ENCODE measurements at regions not wholly inside any gene's neighbourhood (a gene's known extent, or its start where the extent isn't known, plus 50 kb on each side); places are given as distances from the start of the nearest gene placed in this dataset.

DNA sequence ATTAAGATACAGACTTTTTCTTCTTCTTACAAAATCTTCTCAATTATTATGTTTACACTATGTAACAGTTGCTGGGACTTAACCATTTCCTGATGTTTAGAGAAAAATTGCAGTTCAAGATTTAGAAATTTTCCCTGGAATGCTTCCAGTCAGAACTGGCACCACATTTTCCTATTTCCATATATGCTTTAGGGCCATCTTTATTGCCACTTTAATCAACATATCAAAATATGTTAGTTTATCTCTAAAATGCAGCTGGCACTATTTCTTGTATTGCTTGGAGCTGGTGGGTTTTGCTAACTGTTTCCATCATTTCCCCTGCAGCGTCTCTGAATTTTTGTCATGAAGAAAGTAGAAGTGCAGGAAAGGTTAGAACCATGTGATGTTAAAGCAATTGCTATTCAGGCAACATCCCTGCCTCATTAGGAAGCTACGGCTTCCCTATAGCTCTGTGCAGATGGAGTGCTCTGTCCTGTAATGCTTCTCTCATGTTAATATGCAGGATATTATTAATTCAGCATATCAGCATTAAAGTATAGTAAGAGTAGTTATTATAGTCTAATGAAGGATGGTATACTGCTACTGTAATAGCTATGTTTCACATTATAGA, 269.1 kb downstream of the MTRR start:
- Histone ChIP-seq H3K36me3 (replicated peaks; ENCODE audit: insufficient read depth, low read depth) (no peaks in the 10 kb centered on the region), H3K4me2 (no peak overlapping the region), H3K27ac (no peak overlapping the region), H3K9me2 (replicated peaks; ENCODE audit: insufficient read depth) (no peaks in the 10 kb centered on the region), H3K4me1 (ENCODE audit: insufficient read depth) (no peaks in the 10 kb centered on the region), H3K4me3 (no peak overlapping the region), H3K27me3 (no peaks in the 10 kb centered on the region), H3K79me2 (no peaks in the 10 kb centered on the region), H4K20me1 (ENCODE audit: insufficient read depth, poor library complexity, severe bottlenecking) (no peaks in the 10 kb centered on the region), H3K9me3 (ENCODE audit: low read depth) (no peaks in the 10 kb centered on the region), H2AFZ (no peak overlapping the region)
- TF ChIP-seq, protein P1, sequence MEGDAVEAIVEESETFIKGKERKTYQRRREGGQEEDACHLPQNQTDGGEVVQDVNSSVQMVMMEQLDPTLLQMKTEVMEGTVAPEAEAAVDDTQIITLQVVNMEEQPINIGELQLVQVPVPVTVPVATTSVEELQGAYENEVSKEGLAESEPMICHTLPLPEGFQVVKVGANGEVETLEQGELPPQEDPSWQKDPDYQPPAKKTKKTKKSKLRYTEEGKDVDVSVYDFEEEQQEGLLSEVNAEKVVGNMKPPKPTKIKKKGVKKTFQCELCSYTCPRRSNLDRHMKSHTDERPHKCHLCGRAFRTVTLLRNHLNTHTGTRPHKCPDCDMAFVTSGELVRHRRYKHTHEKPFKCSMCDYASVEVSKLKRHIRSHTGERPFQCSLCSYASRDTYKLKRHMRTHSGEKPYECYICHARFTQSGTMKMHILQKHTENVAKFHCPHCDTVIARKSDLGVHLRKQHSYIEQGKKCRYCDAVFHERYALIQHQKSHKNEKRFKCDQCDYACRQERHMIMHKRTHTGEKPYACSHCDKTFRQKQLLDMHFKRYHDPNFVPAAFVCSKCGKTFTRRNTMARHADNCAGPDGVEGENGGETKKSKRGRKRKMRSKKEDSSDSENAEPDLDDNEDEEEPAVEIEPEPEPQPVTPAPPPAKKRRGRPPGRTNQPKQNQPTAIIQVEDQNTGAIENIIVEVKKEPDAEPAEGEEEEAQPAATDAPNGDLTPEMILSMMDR (IDR thresholded peaks at IDR 0.05; ENCODE audit: poor library complexity): no peak
- no peak for TF ChIP-seq EZH2phosphoT487 (IDR thresholded peaks at IDR 0.05; ENCODE audit: low read depth, severe bottlenecking, unreplicated experiment)
- TF ChIP-seq EZH2 (IDR thresholded peaks at IDR 0.05; ENCODE audit: borderline replicate concordance): no peak
- 62% methylated on average over 2 of the region's 2 CpGs for whole genome bisulfite sequencing (ENCODE audit: low lambda C conversion rate, missing lambda C conversion rate)
- no peak for DNase-seq (ENCODE audit: low spot score)

- H3K27me3 ChIP-seq: no peaks in the 10 kb centered on the region
- H3K9me3 ChIP-seq (ENCODE audit: low read depth): no peaks in the 10 kb centered on the region
- no peak for TF ChIP-seq EZH2 (IDR thresholded peaks at IDR 0.05; ENCODE audit: borderline replicate concordance)
- TF ChIP-seq, protein P1 (IDR thresholded peaks at IDR 0.05; ENCODE audit: poor library complexity): no peak
- no peak for TF ChIP-seq EZH2phosphoT487 (IDR thresholded peaks at IDR 0.05; ENCODE audit: low read depth, severe bottlenecking, unreplicated experiment)
- H3K79me2 ChIP-seq: no peaks in the 10 kb centered on the region
- H3K9me2 ChIP-seq (replicated peaks; ENCODE audit: insufficient read depth): no peaks in the 10 kb centered on the region
- no peaks in the 10 kb centered on the region for H3K36me3 ChIP-seq (replicated peaks; ENCODE audit: insufficient read depth, low read depth)
- no peaks in the 10 kb centered on the region for H4K20me1 ChIP-seq (ENCODE audit: insufficient read depth, poor library complexity, severe bottlenecking)
- no peak overlapping the region for H3K4me2 ChIP-seq
- no peak for DNase-seq (ENCODE audit: low spot score)
- H3K4me1 ChIP-seq (ENCODE audit: insufficient read depth): no peaks in the 10 kb centered on the region
- no peak overlapping the region for H3K27ac ChIP-seq
- WGBS (ENCODE audit: low lambda C conversion rate, missing lambda C conversion rate): 80% methylated on average over 5 of the region's 5 CpGs
- H2AFZ ChIP-seq: no peak overlapping the region
- no peak overlapping the region for H3K4me3 ChIP-seq
These were observed 269.9 kb downstream of the MTRR start for GRCh38 chr5:8138884-8139283.

- no peak overlapping the region for H3K4me3 ChIP-seq
- H3K9me3 ChIP-seq (ENCODE audit: low read depth): no peaks in the 10 kb centered on the region
- H3K27me3 ChIP-seq: no peaks in the 10 kb centered on the region
- no peaks in the 10 kb centered on the region for H3K79me2 ChIP-seq
- no peak overlapping the region for H3K27ac ChIP-seq
- no peak overlapping the region for H2AFZ ChIP-seq
- no peak for DNase-seq (ENCODE audit: low spot score)
- H3K4me2 ChIP-seq: no peak overlapping the region
- H4K20me1 ChIP-seq (ENCODE audit: insufficient read depth, poor library complexity, severe bottlenecking): no peaks in the 10 kb centered on the region
- WGBS (ENCODE audit: low lambda C conversion rate, missing lambda C conversion rate): 91% methylated on average over 1 of the region's 1 CpG
- TF ChIP-seq EZH2 (IDR thresholded peaks at IDR 0.05; ENCODE audit: borderline replicate concordance) (no peak), EZH2phosphoT487 (IDR thresholded peaks at IDR 0.05; ENCODE audit: low read depth, severe bottlenecking, unreplicated experiment) (no peak)
- TF ChIP-seq, protein P1 (IDR thresholded peaks at IDR 0.05; ENCODE audit: poor library complexity): no peak
- H3K36me3 ChIP-seq (replicated peaks; ENCODE audit: insufficient read depth, low read depth): no peaks in the 10 kb centered on the region
- no peaks in the 10 kb centered on the region for H3K4me1 ChIP-seq (ENCODE audit: insufficient read depth)
- no peaks in the 10 kb centered on the region for H3K9me2 ChIP-seq (replicated peaks; ENCODE audit: insufficient read depth)
These were observed 281.8 kb downstream of the MTRR start for GRCh38 chr5:8150791-8151190.
